CD4-positive, alpha-beta memory T cell (primary cell): ENCODE measurements at regions not wholly inside any gene's neighbourhood (a gene's known extent, or its start where the extent isn't known, plus 50 kb on each side); places are given as distances from the start of the nearest gene placed in this dataset.

Experiments
- CTCF ChIA-PET: fragments of 350-600 bp; sonication (Branson Sonifier 250); formaldehyde crosslinking; loops from one replicate; lab custom pipeline; 2021; ENCODE audit warnings: inconsistent platforms; ENCODE audit not compliant: partially characterized antibody; lab: Charles Lee
- POLR2A ChIA-PET: fragments of 350-600 bp; sonication (Branson Sonifier 250); formaldehyde crosslinking; loops from one replicate; lab custom pipeline; 2021; ENCODE audit not compliant: partially characterized antibody; lab: Charles Lee
- DNase-seq, 5 donors: peaks; one replicate each; pipeline versions ENCODE4 v3.0.0 to v3.0.0-alpha.2; 2020 to 2022; ENCODE audit warnings: mixed read lengths in 1 of 5
- H3K27ac ChIP-seq: one replicate; pipeline ENCODE4 v1.7.0; 2013; ENCODE audit warnings: low read depth, low read length
- H3K27me3 ChIP-seq: 2 replicates; pipeline ENCODE4 v1.7.0; 2013; ENCODE audit warnings: mild to moderate bottlenecking, low read length, moderate library complexity; ENCODE audit not compliant: insufficient read depth
- H3K36me3 ChIP-seq: 2 replicates; pipeline ENCODE4 v1.7.0; 2013; ENCODE audit warnings: mild to moderate bottlenecking, low read length, moderate library complexity; ENCODE audit not compliant: insufficient read depth
- H3K4me1 ChIP-seq: 2 replicates; pipeline ENCODE4 v1.7.0; 2013; ENCODE audit warnings: mild to moderate bottlenecking, low read length, moderate library complexity; ENCODE audit not compliant: insufficient read depth
- H3K4me3 ChIP-seq, 2 donors: one replicate each; pipeline ENCODE4 v1.7.0; 2013; ENCODE audit warnings: low read length in 2 of 2, mild to moderate bottlenecking in 1 of 2
- H3K9me3 ChIP-seq, 2 donors: one replicate each; pipeline ENCODE4 v1.7.0; 2013; ENCODE audit warnings: low read length in 2 of 2, control low read depth in 1 of 2; ENCODE audit not compliant: control insufficient read depth in 1 of 2
- H3K27ac Mint-ChIP-seq, 7 donors: one replicate each; pipeline ENCODE4 v1.8.0; 2020 to 2021; ENCODE audit warnings: mixed read lengths in 7 of 7, mild to moderate bottlenecking in 6 of 7, inconsistent platforms in 3 of 7, moderate library complexity in 3 of 7
- H3K27me3 Mint-ChIP-seq, 2 donors: one replicate each; pipeline ENCODE4 v1.8.0; 2020 to 2021; ENCODE audit warnings: mixed read lengths in 2 of 2
- H3K36me3 Mint-ChIP-seq, 2 donors: one replicate each; pipeline ENCODE4 v1.8.0; 2020 to 2021; ENCODE audit warnings: mixed read lengths in 2 of 2, inconsistent platforms in 1 of 2, mild to moderate bottlenecking in 1 of 2
- H3K4me1 Mint-ChIP-seq, 4 donors: one replicate each; pipeline ENCODE4 v1.8.0; 2020 to 2021; ENCODE audit warnings: mixed read lengths in 4 of 4, mild to moderate bottlenecking in 1 of 4
- H3K4me3 Mint-ChIP-seq, 8 donors: one replicate each; pipeline ENCODE4 v1.8.0; 2020 to 2021; ENCODE audit warnings: mixed read lengths in 8 of 8, mild to moderate bottlenecking in 7 of 8, moderate library complexity in 6 of 8, inconsistent platforms in 3 of 8
- H3K9me3 Mint-ChIP-seq, 8 donors: one replicate each; pipeline ENCODE4 v1.8.0; 2020 to 2021; ENCODE audit warnings: mixed read lengths in 8 of 8, mild to moderate bottlenecking in 5 of 8, inconsistent platforms in 3 of 8, moderate library complexity in 1 of 8
- intact Hi-C: fragments of 100-400 bp; cut with micrococcal nuclease; formaldehyde crosslinking; loops from one replicate; pipeline ENCODE4 v1.15.1; 2023

DNA sequence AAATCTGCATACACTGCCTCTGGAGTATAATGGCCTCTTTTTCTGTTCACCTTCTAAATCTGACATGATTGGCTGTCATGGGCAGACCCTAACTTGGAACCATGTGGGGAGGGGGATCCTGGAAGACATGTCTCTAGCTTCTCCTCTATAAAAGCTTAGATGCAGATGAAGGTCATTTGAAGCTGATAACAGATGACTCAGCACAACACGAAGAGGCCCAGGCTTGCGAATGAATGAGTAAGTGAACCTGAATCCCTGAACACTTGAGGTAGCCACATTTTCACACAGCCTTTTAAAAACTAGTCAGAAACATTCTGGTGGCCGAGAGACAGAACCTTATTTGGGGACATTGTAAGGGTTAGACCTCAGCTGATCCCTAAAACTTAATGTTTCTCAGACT is 282.6 kb downstream of the ELAVL2 start:
- POLR2A ChIA-PET, result no interaction called here
- Mint-ChIP-seq H3K27me3 (no peaks in the 10 kb centered on the region), H3K9me3 (peaks cover 2 to 11% (median 6%) of the 10 kb centered on the region in 8 donors), H3K4me3 (no peak overlapping the region), H3K4me1 (peaks cover 0 to 5% (median 1%) of the 10 kb centered on the region in 4 donors), H3K27ac (no peak overlapping the region), H3K36me3 (no peaks in the 10 kb centered on the region)
- Histone ChIP-seq H3K4me3 (no peak overlapping the region), H3K27ac (no peak overlapping the region), H3K4me1 (no peaks in the 10 kb centered on the region), H3K9me3 (no peaks in the 10 kb centered on the region), H3K27me3 (no peaks in the 10 kb centered on the region), H3K36me3 (no peaks in the 10 kb centered on the region)
- CTCF ChIA-PET, result no interaction called here
- no peak for DNase-seq
- intact Hi-C loops, result no loop called here

DNA sequence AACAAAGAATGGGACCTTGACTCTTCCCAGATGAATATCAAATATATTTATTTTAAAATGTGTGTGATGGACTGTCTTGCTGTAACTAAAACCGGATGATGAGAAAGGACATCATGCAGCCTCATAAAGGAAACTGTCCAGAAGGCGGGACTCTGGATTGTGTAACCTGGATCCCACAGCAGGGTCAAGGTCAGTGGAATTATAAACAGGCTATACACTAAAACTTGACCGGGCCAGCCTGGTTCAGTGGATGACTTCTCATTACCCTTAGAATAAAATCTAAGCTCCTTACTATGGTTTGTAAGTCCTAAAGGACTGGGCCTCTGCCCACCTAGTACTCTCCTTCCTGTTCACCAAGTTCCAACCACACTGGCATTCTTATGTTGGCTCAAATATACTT is 280.3 kb downstream of the ELAVL2 start:
- Histone ChIP-seq H3K27ac (no peak overlapping the region), H3K27me3 (no peaks in the 10 kb centered on the region), H3K4me1 (no peaks in the 10 kb centered on the region), H3K9me3 (no peaks in the 10 kb centered on the region), H3K4me3 (no peak overlapping the region), H3K36me3 (no peaks in the 10 kb centered on the region)
- CTCF ChIA-PET, result no interaction called here
- H3K4me3 Mint-ChIP-seq, result no peak overlapping the region
- POLR2A ChIA-PET, result no interaction called here
- H3K27ac Mint-ChIP-seq, result no peak overlapping the region
- peaks cover 0 to 2% (median 0%) of the 10 kb centered on the region in 4 donors for H3K4me1 Mint-ChIP-seq
- H3K36me3 Mint-ChIP-seq, result no peaks in the 10 kb centered on the region
- H3K27me3 Mint-ChIP-seq, result peaks cover 0 to 1% of the 10 kb centered on the region in 2 donors
- DNase-seq, result no peak
- peaks cover 3 to 11% (median 6%) of the 10 kb centered on the region in 8 donors for H3K9me3 Mint-ChIP-seq
- intact Hi-C loops, result no loop called here

DNA sequence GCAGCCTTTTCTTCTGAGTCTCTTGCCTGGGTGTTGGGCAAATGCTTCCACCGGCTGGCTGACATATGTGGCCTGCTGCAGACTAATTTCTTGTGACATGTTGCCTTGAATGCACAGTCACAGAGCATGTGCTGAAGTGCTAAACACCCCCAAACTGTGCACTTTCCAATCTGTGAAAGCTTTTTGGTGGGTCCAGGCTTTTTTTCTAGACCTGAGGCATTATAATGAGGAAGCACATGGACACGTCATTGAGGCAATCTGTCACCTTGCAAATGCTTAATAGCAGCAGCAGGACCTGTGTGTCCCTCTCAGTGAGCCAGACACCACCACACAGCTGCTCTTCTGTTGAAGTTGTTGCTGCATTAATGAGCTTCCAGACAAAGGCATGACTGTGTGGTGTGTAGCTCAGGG is 274.7 kb downstream of the ELAVL2 start:
- Mint-ChIP-seq H3K27me3 (peaks cover 0 to 1% of the 10 kb centered on the region in 2 donors), H3K4me1 (no peaks in the 10 kb centered on the region), H3K9me3 (peaks cover 0 to 11% (median 3%) of the 10 kb centered on the region in 8 donors), H3K4me3 (no peak overlapping the region), H3K27ac (no peak overlapping the region), H3K36me3 (no peaks in the 10 kb centered on the region)
- Histone ChIP-seq H3K4me3 (no peak overlapping the region), H3K27me3 (no peaks in the 10 kb centered on the region), H3K27ac (no peak overlapping the region), H3K9me3 (no peaks in the 10 kb centered on the region), H3K36me3 (no peaks in the 10 kb centered on the region), H3K4me1 (no peaks in the 10 kb centered on the region)
- CTCF ChIA-PET, result no interaction called here
- no peak for DNase-seq
- intact Hi-C loops, result no loop called here
- POLR2A ChIA-PET, result no interaction called here

DNA sequence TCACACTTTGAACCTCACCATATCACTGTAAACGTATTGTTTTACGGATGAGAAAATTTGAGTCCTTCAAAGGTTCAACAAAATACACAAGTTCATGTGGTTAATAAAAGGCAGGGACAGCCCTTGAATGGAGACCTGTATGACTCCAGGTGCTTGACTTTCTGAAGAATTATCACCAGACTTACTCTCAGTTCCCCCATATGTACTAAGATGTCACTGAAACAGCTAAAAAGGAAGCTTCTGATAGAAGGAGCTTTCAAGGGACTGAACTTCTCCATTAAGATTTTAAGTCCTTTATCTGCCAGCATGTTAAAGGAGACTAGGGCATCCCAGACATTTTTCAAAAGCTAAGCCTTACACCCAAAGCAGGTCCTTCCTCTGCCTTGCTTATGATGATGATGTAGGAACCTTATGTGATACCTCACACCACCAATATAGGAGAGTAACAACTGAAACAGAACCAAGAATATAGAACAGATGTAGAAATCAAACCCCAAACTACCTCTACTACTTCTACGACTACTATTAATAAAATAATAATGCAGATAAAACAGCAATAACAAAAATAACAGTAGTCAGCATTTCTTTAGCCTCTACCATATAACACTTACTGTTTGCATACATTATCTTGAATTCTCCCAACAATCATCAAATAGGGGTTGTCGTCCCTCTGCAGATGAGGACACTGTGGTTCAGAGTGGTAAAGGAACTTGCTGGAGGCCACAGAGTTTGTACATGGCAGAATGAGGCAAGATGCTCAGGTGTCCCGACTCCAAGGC is 273.9 kb downstream of the ELAVL2 start:
- H3K4me3 ChIP-seq, result no peak overlapping the region
- no peaks in the 10 kb centered on the region for H3K4me1 ChIP-seq
- CTCF ChIA-PET, result no interaction called here
- H3K27ac ChIP-seq, result no peak overlapping the region
- no peaks in the 10 kb centered on the region for H3K4me1 Mint-ChIP-seq
- POLR2A ChIA-PET, result no interaction called here
- no peaks in the 10 kb centered on the region for H3K36me3 Mint-ChIP-seq
- H3K9me3 ChIP-seq, result no peaks in the 10 kb centered on the region
- H3K36me3 ChIP-seq, result no peaks in the 10 kb centered on the region
- no peak for DNase-seq
- H3K9me3 Mint-ChIP-seq, result peaks cover 2 to 8% (median 4%) of the 10 kb centered on the region in 8 donors
- no peak overlapping the region for H3K27ac Mint-ChIP-seq
- no peak overlapping the region for H3K4me3 Mint-ChIP-seq
- peaks cover 0 to 3% of the 10 kb centered on the region in 2 donors for H3K27me3 Mint-ChIP-seq
- intact Hi-C loops, result no loop called here
- H3K27me3 ChIP-seq, result no peaks in the 10 kb centered on the region

DNA sequence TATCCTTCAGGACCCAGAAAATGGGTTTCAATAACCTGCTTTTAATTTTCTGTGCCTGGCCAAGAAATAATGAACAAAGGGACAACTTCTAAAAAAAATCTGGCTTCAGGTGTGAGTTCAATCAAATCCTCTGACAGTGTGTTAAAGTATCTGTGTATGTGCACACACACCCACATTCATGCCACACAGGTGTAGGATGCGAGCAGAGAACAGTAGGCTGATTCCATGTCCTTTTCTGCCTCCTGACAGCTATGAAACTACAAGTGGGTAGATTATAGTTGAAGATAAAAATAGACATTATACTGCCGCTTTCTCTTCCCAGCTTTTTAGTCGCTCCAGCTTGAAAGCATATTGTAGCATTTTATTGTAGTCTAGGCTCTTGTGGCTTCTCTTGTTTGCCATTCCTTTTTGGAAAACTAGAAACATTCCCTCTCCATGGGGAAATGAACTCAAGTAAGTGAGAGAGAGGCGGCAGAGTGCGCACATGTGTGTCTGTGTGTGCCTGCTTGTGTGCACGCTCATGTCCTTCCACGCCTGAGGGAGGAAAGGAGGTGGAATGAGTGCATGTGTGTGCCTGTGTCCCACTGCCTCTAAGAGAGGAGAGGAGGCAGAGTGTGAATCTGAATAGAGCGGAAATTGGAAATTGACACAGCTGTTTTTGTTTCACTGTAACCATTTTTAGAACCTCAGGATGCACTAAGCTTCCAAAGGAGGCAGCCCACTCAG is 273.0 kb downstream of the ELAVL2 start:
- H3K27ac ChIP-seq, result no peak overlapping the region
- no peaks in the 10 kb centered on the region for H3K36me3 Mint-ChIP-seq
- intact Hi-C loops, result no loop called here
- no peaks in the 10 kb centered on the region for H3K9me3 ChIP-seq
- H3K27ac Mint-ChIP-seq, result no peak overlapping the region
- no peak overlapping the region for H3K4me3 ChIP-seq
- ChIA-PET CTCF (no interaction called here), POLR2A (no interaction called here)
- H3K4me1 ChIP-seq, result no peaks in the 10 kb centered on the region
- no peaks in the 10 kb centered on the region for H3K27me3 ChIP-seq
- no peaks in the 10 kb centered on the region for H3K36me3 ChIP-seq
- peaks cover 2 to 7% (median 4%) of the 10 kb centered on the region in 8 donors for H3K9me3 Mint-ChIP-seq
- H3K4me3 Mint-ChIP-seq, result no peak overlapping the region
- H3K4me1 Mint-ChIP-seq, result no peaks in the 10 kb centered on the region
- DNase-seq, result no peak
- H3K27me3 Mint-ChIP-seq, result peaks cover 0 to 3% of the 10 kb centered on the region in 2 donors

DNA sequence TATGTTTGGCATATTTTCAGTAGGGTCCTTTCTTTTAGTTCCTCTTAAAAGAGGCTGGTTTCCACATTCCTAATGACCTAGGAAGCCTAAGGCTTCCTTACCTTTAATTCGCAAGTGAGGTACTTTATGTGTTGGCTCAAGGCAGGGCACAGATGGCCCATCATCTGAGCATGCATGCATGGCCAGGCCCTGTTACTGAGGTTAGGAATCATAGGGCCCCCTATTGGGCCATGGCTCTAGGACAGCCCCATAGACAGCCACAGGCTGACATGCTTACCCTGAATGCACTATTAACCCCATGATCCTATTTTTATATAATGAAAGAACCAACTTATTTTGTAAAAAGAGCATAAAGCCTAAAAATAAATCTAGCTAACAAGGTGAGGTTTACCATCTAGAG is 271.4 kb downstream of the ELAVL2 start:
- H3K9me3 ChIP-seq, result no peaks in the 10 kb centered on the region
- intact Hi-C loops, result no loop called here
- H3K36me3 Mint-ChIP-seq, result no peaks in the 10 kb centered on the region
- H3K27ac ChIP-seq, result no peak overlapping the region
- CTCF ChIA-PET, result no interaction called here
- DNase-seq, result no peak
- H3K4me1 Mint-ChIP-seq, result no peaks in the 10 kb centered on the region
- no peak overlapping the region for H3K27ac Mint-ChIP-seq
- no peaks in the 10 kb centered on the region for H3K4me1 ChIP-seq
- peaks cover 0 to 2% of the 10 kb centered on the region in 2 donors for H3K27me3 Mint-ChIP-seq
- H3K27me3 ChIP-seq, result no peaks in the 10 kb centered on the region
- no peaks in the 10 kb centered on the region for H3K36me3 ChIP-seq
- POLR2A ChIA-PET, result no interaction called here
- no peak overlapping the region for H3K4me3 Mint-ChIP-seq
- H3K4me3 ChIP-seq, result no peak overlapping the region
- H3K9me3 Mint-ChIP-seq, result peaks cover 0 to 8% (median 3%) of the 10 kb centered on the region in 8 donors

DNA sequence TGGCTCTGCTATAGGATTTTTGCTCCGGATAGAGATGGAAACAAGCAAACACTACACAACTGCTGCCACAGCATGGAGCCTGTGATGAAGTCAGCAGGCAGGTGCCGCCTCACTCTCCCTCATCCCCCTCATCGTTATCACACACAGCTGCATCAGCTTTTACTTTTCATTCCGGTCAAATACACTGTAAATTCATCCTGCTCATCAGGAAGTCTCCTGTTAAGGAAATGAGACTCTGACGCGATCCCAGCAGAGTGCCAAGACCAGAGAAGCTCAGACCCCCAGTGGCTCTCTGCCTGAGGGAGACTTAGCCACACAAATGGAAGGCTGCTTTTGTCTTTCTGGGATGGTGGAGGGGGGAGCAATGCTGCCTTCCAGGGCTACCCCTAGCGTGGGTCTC is 270.2 kb downstream of the ELAVL2 start:
- no peak for DNase-seq
- H3K27ac ChIP-seq, result no peak overlapping the region
- Mint-ChIP-seq H3K27ac (no peak overlapping the region), H3K9me3 (peaks cover 0 to 10% (median 3%) of the 10 kb centered on the region in 8 donors), H3K4me1 (no peaks in the 10 kb centered on the region), H3K36me3 (no peaks in the 10 kb centered on the region), H3K27me3 (peaks cover 0 to 2% of the 10 kb centered on the region in 2 donors), H3K4me3 (no peak overlapping the region)
- no peaks in the 10 kb centered on the region for H3K4me1 ChIP-seq
- intact Hi-C loops, result no loop called here
- ChIA-PET CTCF (no interaction called here), POLR2A (no interaction called here)
- no peaks in the 10 kb centered on the region for H3K9me3 ChIP-seq
- H3K27me3 ChIP-seq, result no peaks in the 10 kb centered on the region
- no peaks in the 10 kb centered on the region for H3K36me3 ChIP-seq
- H3K4me3 ChIP-seq, result no peak overlapping the region
